Middle frontal gyrus (tissue), 1 donor: ENCODE measurements at regions not wholly inside any gene's neighbourhood (a gene's known extent, or its start where the extent isn't known, plus 50 kb on each side); places are given as distances from the start of the nearest gene placed in this dataset.
"Not testable (repeated sequence)": the region's sequence is repeated elsewhere in the genome, so short reads cannot be mapped to it uniquely, and the experiment has no call there.

Source experiments
- DNase-seq: peaks from one replicate; pipeline ENCODE4 v3.0.0-alpha.2; 2015; ENCODE audit warnings: low spot score; ENCODE audit errors: extremely low spot score

- no peak for DNase-seq
Observed at GRCh38 chr5:163260961-163261360, 176.4 kb upstream of the CCNG1 start.

GRCh38 chr5:163261647-163262269, 175.6 kb upstream of the CCNG1 start:
- DNase-seq: no peak

GRCh38 chr5:163266249-163266648, 171.1 kb upstream of the CCNG1 start:
- DNase-seq: not testable (repeated sequence)

DNA sequence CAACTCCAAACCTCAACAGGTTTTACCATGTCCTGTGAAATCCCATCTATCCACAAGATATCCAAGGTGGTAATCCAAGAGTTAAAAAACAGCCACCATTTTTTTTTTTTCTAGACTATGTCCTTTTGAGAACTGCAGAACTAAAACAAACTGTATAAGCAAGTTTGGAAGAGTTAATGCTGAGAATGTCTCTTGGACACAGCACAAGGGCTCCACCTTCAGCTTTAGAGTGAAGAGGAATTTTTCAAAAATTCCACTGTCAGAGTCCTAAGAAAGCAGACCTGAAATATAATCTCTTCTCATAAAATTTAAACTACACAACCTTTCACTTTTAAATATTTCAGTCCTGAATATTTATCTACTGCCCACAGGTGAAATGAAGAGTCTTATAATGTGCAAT, 167.8 kb upstream of the CCNG1 start:
- DNase-seq: peak; percentile 23

DNA sequence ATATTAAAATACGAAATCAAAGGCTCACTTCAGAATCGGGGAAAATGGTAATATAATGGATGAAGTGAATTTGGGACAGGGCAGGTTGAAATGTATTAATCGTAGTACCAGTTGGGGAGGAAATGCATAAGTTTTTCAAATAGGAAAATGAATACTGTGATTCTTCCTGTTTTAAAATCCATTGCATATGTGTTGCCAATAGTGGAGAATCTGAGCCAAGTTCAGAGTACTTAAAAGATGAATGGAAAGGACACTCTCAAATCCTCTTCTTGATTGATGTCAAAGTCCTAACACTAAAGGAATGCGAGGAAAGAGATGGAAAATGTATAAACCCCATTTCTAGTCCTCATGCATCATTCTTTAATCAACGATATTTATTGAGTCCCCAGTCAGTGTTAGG, 160.9 kb upstream of the CCNG1 start:
- DNase-seq: no peak

DNA sequence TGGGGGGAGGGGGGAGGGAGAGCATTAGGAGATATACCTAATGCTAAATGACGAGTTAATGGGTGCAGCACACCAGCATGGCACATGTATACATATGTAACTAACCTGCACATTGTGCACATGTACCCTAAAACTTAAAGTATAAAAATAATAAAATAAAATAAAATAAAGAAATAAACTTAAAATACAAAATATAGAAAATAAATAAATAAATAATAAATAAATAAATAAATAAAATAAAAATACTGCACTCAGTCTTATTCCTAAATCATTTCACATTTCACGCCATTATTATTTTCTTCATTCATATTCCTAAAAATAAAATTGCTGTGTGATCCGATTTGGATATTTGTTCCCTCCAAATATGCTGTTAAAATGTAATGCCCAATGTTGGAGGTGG, 156.5 kb upstream of the CCNG1 start:
- not testable (repeated sequence) for DNase-seq

GRCh38 chr5:163281512-163281911, 155.9 kb upstream of the CCNG1 start:
- no peak for DNase-seq

DNA sequence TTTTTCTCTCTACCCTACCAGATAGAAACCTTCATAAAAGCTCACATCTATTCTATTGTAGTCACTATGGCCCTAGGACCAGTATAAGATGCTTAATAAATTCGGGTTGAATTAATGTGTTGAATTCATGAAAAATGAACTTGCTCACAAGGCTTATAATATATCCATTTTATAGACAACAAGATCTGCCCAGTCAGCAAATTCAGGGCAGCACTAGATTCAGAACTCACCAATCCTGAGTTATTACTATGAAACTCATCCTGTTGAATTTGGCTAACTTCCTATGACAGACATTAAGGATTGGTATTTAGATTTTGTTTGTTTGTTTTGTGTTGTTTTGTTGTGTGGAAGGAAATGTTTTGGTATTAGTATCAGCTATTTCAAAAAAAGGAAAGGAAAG, 143.6 kb upstream of the CCNG1 start:
- no peak for DNase-seq

DNA sequence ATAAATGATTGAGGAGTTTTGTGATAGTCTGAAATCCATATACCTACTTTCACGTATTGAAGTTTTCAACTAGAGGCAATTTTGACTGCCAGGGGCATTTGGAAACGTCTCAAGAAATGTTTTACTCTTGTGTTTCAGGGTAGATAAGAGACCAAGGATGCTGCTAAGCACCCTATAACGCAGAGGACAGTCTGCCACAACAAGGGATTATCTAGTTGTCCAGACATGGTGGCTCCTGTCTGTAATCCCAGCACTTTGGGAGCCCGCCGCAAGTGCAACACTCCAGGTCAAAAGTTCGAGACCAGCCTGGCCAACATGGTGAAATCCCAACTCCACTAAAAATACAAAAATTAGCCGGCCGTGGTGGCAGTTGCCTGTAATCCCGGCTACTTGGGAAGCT, 133.7 kb upstream of the CCNG1 start:
- no peak for DNase-seq

GRCh38 chr5:163305655-163306054, 131.7 kb upstream of the CCNG1 start:
- no peak for DNase-seq

GRCh38 chr5:163306421-163306820, 131.0 kb upstream of the CCNG1 start:
- no peak for DNase-seq

DNA sequence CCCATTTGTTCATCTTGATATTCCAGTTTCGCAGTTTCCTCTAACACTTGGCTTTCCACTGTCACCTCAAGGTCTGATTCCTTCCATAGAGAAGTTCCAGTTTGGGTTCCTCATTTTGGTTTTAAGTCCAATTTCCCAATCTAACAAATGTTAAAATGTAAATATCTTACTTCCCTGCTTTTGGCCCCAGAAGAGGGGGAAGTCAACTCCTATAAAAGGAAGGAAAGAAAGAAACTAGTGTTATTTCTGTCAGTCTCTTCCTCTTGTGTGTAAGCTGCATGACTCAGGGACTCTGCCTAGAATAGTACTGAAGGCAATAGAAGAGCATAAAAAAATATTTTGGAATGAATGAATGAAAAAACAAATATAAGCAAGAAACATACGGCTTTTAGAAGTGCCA, 127.5 kb upstream of the CCNG1 start:
- no peak for DNase-seq

GRCh38 chr5:163310997-163311396, 126.4 kb upstream of the CCNG1 start:
- DNase-seq: no peak

DNA sequence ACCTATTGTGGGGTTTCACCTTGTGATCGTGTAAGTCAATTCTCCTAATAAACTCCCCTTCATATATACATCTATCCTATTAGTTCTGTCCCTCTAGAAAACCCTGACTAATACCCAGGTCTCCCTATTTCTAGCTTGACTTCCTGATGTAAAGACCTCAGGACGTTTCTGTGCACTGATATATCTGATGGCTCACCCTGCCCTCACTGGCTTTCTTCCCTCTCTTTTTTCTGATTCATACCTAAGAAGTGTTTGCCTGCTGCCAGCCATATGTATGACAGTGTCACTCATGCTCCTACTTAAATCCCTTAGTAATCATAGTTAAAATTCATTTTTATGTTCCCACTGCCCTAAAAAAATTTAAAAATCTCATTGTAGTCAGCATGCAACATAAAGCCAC, 124.8 kb upstream of the CCNG1 start:
- no peak for DNase-seq

DNA sequence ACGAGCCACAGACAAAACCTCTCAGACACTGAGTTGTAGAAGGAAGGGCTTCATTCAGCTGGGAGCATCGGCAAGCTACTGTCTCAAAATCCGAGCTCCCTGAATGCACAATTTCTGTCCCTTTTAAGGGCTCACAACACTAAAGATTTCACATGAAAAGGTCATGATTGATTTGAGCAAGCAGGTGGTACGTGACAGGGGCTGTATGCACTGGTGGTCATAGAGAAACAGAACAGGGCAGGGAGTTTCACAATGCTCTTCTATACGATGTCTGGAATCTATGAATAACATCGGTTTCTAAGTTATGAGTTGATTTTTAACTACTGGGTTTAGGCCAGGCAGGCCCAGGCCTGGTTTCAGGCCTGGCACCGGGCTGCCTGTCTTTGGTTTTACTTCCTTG, 124.3 kb upstream of the CCNG1 start:
- not testable (repeated sequence) for DNase-seq

DNA sequence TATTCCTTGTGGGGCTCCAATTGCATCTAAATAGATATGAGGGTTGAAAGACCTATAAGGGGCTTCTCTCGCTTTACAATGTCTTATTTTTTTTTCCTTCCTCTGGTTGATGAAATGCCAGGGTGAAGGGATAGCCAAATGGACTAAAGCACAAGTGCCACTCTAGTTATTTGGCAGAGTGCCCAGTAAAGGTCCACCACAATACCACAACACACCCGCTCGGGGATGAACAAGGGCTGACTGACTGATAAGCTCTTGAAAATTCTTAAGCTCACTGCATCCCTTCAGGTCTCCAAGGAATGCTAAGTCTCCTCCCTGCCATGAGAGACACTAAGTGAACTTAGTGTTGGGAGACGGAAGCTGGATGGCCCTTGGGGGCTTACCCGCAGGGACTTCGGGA, 121.0 kb upstream of the CCNG1 start:
- DNase-seq: not testable (repeated sequence)

- DNase-seq: no peak
Observed at GRCh38 chr5:163318707-163319106, 118.7 kb upstream of the CCNG1 start.

- DNase-seq: no peak
Observed at GRCh38 chr5:163321511-163321910, 115.9 kb upstream of the CCNG1 start.

GRCh38 chr5:163330723-163331668, 106.4 kb upstream of the CCNG1 start:
- no peak for DNase-seq

- not testable (repeated sequence) for DNase-seq
Observed at GRCh38 chr5:163336074-163336473, 101.3 kb upstream of the CCNG1 start.

- DNase-seq: no peak
Observed at GRCh38 chr5:163339148-163339547, 98.2 kb upstream of the CCNG1 start.

DNA sequence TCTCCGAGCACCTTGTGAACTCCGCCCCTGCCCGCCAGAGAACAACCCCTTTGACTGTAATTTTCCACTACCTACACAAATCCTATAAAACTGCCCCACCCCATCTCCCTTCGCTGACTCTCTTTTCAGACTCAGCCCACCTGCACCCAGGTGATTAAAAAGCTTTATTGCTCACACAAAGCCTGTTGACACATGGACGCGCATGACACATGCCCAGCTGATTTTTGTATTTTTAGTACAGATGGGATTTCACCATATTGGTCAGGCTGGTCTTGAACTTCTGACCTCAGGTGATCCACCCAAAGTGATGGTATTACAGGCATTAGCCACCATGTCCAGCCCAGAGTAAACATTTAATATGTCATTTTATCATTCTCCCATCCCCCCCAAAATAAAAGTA, 97.0 kb upstream of the CCNG1 start:
- not testable (repeated sequence) for DNase-seq

- DNase-seq: no peak
Observed at GRCh38 chr5:163342306-163342705, 95.1 kb upstream of the CCNG1 start.
